Activated gamma-delta T cell treated with anti-CD3 and anti-CD28 coated beads, Interleukin-2, amount 50 U/mL, for 16 hours (primary cell): ENCODE measurements at regions not wholly inside any gene's neighbourhood (a gene's known extent, or its start where the extent isn't known, plus 50 kb on each side); places are given as distances from the start of the nearest gene placed in this dataset.

Source experiments
- DNase-seq: peaks from one replicate; pipeline ENCODE4 v3.0.0-alpha.2; 2020; ENCODE audit warnings: low read depth

DNA sequence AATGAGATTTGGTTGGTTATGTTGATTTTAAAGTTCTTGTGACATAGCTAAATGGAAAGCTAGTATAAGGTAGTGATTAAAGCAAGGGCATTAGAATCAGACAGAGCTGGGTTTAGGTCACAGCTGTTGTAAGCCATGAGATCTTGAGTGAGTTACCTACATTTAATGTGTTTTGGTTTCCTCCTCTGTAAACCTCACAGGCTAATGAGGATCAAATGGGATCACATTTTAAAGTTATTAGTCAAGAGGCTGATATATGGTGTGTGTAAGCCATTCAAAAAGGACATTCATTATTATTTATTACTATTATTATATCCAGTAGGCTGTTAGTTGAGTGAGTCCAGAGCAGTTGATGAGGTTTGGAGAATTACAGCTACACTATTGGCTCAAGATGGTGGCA, 416.2 kb downstream of the IRS1 start:
- no peak for DNase-seq

DNA sequence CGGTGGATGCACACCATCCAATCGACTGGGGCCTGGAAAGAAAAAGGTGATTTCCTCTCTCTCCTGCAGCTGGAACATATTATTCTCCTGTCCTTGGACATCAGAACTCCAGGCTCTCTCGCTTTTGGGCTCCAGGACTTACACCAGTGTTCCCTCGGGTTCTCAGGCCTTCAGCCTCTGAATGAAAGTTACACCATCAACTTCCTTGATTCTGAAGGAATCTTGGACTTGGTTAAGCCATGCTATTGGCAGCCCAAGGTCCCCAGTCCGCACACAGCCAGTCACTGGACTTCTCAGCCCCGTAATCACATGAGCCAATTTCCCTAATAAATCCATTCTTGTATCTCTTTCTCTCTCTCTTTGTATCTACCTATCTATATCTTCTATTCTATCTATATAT, 418.9 kb downstream of the IRS1 start:
- no peak for DNase-seq

- DNase-seq: no peak
Observed at GRCh38 chr2:226378753-226379705, 420.6 kb downstream of the IRS1 start.

GRCh38 chr2:226376516-226377180, 423.0 kb downstream of the IRS1 start:
- no peak for DNase-seq

- DNase-seq: no peak
Observed at GRCh38 chr2:226366920-226367319, 432.7 kb downstream of the IRS1 start.

DNA sequence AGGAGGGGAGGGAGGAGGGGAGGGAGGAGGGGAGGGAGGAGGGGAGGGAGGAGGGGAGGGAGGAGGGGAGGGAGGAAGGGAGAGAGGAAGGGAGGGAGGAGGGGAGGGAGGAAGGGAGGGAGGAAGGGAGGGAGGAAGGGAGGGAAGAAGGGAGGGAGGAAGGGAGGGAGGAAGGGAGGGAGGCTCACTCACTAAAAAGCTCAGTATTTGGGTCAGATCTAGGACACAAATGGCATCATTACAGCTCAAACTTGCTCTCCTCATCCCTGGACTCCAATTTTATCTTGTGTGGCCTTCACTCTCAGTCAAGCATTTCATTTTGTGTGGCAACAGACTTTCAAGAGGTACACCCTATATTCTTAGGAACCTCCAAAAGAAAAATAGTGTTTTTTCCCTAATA, 435.4 kb downstream of the IRS1 start:
- no peak for DNase-seq

GRCh38 chr2:226362980-226363379, 436.6 kb downstream of the IRS1 start:
- DNase-seq: no peak

DNA sequence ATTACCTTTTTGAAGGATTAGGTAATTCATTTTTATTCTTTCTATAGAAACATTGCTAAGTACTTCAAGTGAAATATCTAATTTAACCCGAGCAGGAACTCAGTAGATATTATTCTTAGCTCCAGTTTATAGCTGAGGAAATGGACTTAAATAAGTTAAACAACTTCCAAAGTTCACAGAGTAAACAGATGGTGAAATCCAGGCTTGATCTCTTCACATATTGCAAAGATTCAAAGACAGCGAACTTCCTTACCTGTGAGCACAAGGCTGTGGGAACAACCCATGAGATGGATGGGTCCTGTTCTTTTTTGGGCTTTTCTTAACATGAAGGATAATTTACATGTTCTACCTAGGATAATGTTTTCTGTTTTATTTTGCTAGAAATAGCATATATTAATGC, 439.0 kb downstream of the IRS1 start:
- no peak for DNase-seq

GRCh38 chr2:226358688-226359087, 440.9 kb downstream of the IRS1 start:
- no peak for DNase-seq

DNA sequence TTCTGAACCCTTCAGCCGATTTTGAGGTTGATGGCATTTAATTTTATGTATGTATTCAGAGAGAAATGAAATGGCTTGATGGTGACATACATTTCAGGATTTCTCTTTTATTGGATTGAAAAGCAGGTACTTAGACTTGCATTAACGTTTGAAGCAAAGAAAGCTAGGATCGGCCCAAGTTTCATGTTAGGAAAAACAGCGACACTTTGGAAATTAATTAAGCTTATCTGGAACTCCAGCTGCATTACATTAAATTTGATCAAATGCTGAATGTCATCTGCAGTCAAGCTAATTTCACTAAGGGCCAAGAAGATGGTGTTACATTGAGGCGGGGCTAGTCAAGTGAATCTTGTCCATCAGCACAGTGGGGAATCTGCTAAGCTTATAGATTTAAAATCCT, 441.8 kb downstream of the IRS1 start:
- DNase-seq: no peak

- no peak for DNase-seq
Observed at GRCh38 chr2:226355600-226355999, 444.0 kb downstream of the IRS1 start.

GRCh38 chr2:226354434-226354833, 445.2 kb downstream of the IRS1 start:
- DNase-seq: no peak

DNA sequence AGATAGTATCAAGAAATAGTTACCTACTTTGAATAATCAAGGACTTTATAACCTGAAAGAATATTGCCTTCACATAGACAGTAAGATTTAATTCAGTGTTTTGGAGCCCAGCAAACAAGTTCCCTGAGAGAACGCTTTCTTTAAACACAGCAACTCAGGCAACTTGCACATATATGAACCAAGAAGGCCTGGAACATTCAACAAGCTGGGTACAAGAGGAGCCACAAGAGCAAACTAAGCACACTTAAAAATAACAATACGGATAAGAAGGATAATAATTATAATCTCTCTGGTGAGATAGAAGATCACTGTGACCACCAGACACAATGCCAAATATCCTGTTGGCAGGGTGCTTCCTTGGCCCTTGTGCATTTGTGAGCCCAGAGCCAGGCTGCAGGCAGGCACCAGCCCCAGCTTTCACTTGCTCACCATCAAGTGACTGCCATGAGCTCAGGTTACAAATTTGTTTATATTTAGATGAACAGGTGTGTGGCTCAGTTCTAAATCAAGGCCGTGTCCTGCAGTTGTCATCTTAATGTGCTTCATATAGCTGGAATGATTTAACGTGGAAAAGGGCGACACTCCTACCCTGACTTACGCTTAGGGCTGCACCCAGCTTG, 446.6 kb downstream of the IRS1 start:
- DNase-seq: no peak

- no peak for DNase-seq
Observed at GRCh38 chr2:226351711-226352110, 447.9 kb downstream of the IRS1 start.

DNA sequence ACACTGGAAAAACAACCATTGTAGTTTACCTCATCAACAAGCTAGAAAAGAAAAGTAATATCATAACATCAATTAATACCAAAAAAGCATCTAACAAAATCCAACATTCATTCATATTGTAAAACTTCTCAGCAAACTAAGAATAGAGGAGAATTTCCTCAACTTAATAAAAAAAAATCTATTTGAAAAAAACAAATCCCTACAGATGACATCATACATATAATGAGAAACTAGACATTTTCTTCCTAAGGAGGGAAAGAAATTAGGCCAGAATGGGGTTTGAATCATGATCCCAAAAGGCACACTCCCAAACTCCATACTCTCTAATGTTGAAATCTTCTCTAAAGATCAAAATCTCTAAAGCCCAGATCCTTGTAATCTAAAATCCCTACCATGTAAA, 460.0 kb downstream of the IRS1 start:
- no peak for DNase-seq

DNA sequence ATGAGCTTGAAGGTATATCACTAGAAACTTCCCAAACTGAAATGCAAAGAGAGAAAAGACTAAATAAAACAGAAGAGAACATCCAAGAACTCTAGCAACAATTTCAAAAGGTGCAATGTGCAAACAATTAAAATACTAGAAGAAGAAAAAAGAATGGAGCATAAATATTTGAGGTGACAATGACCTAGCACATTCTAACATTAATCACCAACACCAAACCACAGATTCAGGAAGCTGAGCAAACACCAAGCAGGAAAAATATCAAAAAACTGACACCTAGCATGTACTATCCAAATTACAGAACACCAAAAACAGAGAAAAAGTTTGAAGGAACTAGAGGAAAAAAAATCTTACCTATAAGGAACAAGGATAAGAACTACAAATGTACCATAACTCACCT, 460.8 kb downstream of the IRS1 start:
- DNase-seq: no peak

GRCh38 chr2:226337941-226338600, 461.5 kb downstream of the IRS1 start:
- no peak for DNase-seq

GRCh38 chr2:226336283-226336682, 463.3 kb downstream of the IRS1 start:
- DNase-seq: no peak

DNA sequence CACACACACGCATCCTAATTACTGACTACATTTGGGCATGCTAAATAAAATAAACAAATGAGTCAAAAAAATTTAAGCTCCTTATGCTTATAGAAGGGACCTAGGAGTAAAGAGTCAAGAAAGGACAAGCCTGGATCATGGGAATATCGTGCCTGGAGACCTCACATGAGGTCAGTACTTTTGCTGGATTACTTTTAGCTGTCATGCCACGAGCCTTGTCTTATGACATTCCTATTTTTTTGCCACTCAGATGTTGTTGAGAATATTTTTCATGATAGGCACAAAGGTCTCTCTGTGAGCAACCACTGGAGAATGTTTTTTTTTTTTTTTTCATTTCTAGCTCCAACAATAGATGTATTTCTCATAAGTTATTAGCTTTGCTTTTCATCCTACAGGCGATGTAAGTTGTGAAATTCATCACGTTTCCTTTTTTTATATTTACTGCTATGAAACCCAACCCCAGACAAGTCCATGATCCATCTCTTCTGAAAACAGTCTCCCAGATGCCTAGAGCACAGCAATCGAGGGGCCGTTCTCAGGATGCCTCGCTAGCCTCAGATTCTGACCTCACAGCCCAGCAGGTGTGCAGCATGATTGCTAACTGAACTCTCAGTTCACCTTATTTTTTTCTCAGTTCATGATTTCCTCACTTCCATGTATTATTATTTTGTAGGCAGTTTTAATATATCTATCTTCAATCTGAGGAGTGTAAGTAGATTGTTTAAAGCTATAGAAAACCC, 464.5 kb downstream of the IRS1 start:
- DNase-seq: no peak

GRCh38 chr2:226333388-226333787, 466.2 kb downstream of the IRS1 start:
- no peak for DNase-seq

DNA sequence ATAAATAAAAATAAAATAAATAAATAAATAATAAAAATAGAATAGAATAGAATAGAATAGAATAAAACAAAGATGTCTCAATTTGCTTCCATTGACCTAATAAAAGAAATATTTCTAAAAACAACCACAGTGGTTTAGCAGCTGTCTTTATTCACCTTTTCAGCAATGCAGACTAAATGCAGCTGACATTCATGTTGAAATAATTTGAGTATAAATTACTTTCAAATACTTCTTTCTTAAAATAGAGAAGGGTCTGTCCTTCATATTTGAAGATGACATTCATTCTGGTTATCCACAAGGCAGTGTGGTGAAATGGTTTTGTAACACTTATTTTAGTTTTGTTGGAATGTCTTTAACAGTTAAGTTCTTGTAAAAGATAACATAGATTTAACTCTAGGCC, 469.4 kb downstream of the IRS1 start:
- DNase-seq: no peak

- no peak for DNase-seq
Observed at GRCh38 chr2:226329180-226329579, 470.4 kb downstream of the IRS1 start.
